ENCODE measurements at regions not wholly inside any gene's neighbourhood (a gene's known extent, or its start where the extent isn't known, plus 50 kb on each side); places are given as distances from the start of the nearest gene placed in this dataset.

- DNase-seq (ENCODE audit: low read depth, low spot score) (no peak), ATAC-seq (no peak), FAIRE-seq (no peak)
- H3K27me3 ChIP-seq (replicated peaks in 1 of 2; ENCODE audit: control insufficient read depth in 2 of 2, insufficient read depth in 2 of 2, low read length in 1 of 2) = no peaks in the 10 kb centered on the region; a peak in 1 of 4 replicates
- H3K4me2 ChIP-seq (ENCODE audit: control insufficient read depth, insufficient read depth) = no peak overlapping the region
- RAD21 ChIA-PET (ENCODE audit: unreplicated experiment) = interaction anchor here (1.0 kb wide), 1 partner anchor 47 kb away, joined by 3 read pairs; no protein-coding TSS in a partner anchor
- no peak overlapping the region for H3K4me3 ChIP-seq
- no peaks in the 10 kb centered on the region for H4K20me1 ChIP-seq (ENCODE audit: control insufficient read depth, insufficient read depth)
- no peak for TF ChIP-seq CHD2 (IDR thresholded peaks at IDR 0.05; ENCODE audit: borderline replicate concordance, low read depth, low read length)
- no peak for TF ChIP-seq GATAD2B (conservative IDR thresholded peaks at IDR 0.05; ENCODE audit: low read depth)
- no peak for TF ChIP-seq ZBTB33 (IDR thresholded peaks at IDR 0.05)
- TF ChIP-seq ZBTB4 (CRISPR knock-in tag; IDR thresholded peaks at IDR 0.05) = no peak
- no peak for TF ChIP-seq SKIL (IDR thresholded peaks at IDR 0.05; ENCODE audit: low read depth, poor library complexity, severe bottlenecking)
- CTCF ChIA-PET = no interaction called here
- H3K27ac ChIP-seq (ENCODE audit: control insufficient read depth, insufficient read depth) = no peak overlapping the region
- no peak overlapping the region for H2AFZ ChIP-seq (ENCODE audit: control insufficient read depth, low read depth, low read length)
- no peaks in the 10 kb centered on the region for H3K36me3 ChIP-seq (ENCODE audit: control insufficient read depth in 2 of 2, insufficient read depth in 2 of 2, low read length in 1 of 2)
- no peaks in the 10 kb centered on the region for H3K9me3 ChIP-seq (replicated peaks; ENCODE audit: control insufficient read depth, insufficient read depth, low read length)
- in situ Hi-C loops (cut with MboI) = no loop called here
- no peaks in the 10 kb centered on the region for H3K79me2 ChIP-seq (ENCODE audit: control insufficient read depth, insufficient read depth, low read length)
- POLR2A ChIA-PET = no interaction called here
- SMC1A ChIA-PET (ENCODE audit: uncharacterized antibody, unreplicated experiment) = no interaction called here
- intact Hi-C loops (cut with micrococcal nuclease; ENCODE audit: unreplicated experiment) = no loop called here
- BruUV-seq (replicated peaks) = no TSS peak
- no peak overlapping the region for H3K9ac ChIP-seq (ENCODE audit: control insufficient read depth, insufficient read depth, low read length)
- whole genome bisulfite sequencing (ENCODE audit: insufficient coverage, insufficient replicate concordance, low lambda C conversion rate, missing lambda C conversion rate) = 9% methylated on average over 5 of the region's 5 CpGs
- H3K4me1 ChIP-seq (ENCODE audit: control insufficient read depth, insufficient read depth, low read length) = no peaks in the 10 kb centered on the region
Measured at GRCh38 chrX:10044021-10044420, 76.9 kb downstream of the CLDN34 start.

Data from GM12878 (cell line).